GM18907 (cell line): ENCODE measurements at regions not wholly inside any gene's neighbourhood (a gene's known extent, or its start where the extent isn't known, plus 50 kb on each side); places are given as distances from the start of the nearest gene placed in this dataset.

Experiments
- ATAC-seq: cut with Tn5 transposase; IDR thresholded peaks from one replicate; pipeline ENCODE4 v1.9.1; 2021; ENCODE audit warnings: mild to moderate bottlenecking, moderate library complexity; ENCODE audit not compliant: unreplicated experiment

DNA sequence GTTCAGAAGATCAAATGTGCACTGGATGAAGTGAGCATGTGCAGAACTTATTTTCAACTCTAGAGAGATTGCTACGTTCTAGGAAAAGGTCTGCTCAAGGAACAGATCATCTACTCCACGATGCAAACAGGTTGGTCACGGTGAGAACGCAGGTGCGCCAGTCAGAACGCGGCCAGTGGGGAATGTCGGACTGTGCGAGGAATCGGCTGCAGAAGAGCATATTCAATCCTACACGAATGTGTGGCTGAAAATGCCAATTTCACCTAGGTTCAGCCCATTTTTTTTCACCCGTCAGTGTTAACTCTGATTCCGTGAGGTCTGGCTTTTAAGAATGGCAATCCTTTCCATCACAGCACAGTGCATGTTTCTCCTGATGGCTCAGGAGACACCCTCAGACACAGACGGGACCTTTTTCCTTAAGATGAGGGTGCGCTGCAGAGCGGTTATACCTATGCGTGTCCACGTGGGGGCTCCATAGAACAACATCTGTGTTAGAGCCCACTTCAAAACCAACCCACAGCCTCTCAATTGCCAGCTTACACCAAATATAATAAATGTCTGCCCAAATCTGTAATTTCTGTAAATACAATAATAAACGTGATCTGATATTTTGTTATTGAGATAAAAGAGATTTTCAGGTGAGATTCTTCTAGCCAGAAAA is 250.4 kb downstream of the FOXA2 start:
- ATAC-seq = peak; percentile 86

DNA sequence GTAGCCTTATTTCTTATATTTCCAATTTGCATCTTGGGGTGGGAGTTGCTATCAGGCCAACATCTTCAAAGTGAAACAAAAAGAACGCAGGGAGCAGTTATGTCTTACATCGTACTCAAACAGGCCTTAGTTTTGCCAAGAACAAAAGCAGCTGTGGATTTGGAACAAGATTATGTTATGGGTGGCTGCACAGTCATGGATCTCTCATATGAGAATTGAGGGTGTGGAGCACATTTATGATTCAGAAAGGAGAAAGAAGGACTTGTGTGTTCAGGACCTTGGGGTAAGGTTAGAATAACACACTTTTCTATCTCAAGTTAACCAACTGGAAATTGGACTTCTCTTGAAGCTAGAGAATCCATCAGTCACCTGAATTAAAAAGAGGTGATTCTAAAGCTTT is 259.9 kb downstream of the FOXA2 start:
- no peak for ATAC-seq

DNA sequence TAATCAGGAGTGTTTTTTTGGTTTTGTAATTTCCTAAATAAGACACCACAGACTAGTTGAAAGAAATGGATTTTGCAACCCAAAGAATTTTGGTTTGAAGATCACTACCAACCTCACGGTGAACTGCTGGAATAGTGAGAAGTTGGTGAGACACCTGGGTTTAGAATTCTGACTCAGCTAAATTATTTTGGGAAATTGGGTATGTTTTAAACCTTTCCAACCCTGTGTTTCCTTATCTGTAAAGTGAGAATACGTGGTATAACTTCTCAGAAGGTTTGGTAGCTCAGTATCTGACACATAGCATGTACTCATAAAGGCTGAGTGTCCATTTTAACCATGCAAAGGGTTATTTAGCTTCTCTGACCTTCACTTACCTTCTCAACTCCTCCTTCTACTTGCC is 261.9 kb downstream of the FOXA2 start:
- ATAC-seq = no peak

DNA sequence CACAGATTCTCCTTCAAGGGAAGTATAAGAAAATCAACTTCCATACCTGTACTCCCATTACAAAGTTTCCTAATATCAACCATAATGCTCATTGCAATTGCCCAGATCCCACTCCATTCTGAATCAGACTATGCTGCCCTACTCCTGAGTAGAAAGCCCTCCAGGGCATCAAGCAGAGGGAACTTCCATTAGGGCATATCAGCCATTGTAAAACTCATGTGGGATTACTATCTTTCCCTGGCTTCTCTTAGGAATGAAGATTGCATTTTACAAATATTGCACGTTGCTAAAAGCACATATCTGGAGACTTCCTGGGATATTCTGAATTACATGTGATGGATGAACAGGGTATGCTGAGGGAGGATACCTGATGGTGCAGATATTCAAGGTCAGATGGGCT is 263.2 kb downstream of the FOXA2 start:
- no peak for ATAC-seq

DNA sequence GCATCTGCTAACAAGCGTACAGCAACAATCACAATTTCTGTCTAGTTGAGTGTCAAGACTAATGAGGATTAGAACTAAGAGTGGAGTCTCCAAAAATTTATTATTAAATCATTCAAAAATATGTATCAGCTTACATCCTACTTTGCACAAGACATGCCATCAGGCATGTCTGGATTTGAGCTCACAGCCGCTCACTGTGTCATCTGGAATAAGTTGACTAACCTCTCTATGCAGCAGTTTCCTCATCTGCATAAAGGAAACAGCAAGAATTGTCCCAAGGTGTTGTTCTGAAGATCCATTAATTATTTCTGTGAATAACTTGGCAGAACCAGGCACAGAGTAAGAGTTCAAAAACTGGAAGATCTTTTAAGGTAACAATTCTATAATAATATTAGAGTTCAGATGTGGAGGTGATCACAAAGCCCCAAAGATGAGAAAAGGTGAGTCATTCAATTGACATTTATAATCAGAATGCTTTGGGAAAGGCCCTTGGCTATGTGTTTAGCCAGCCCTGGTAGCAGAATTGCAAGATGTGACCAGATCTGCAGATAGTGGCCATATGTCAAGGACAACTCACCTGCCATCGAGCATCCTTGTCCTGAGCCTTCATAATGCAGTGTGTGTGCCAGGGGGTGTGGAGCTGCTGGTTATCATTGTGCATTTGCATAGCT is 264.0 kb downstream of the FOXA2 start:
- ATAC-seq = no peak

DNA sequence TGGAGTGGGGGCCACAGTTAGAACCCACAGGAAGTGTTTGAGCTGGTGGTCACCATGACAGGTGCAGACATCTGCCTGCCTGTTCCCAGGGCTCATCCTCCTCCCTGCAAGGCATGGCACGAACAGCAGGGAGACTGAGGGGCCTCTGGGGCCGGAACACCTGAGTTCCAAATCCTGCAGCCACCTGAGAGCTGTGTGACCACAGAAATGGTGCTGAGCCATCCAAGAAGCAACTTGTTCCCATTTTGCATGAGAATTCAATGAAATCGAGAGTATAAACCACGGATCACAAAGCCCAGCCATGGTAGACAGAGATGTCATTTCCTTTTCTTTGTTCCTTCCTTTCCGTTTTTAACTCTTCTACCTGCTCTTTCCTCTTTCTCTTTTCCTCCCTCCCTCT is 268.6 kb downstream of the FOXA2 start:
- no peak for ATAC-seq

DNA sequence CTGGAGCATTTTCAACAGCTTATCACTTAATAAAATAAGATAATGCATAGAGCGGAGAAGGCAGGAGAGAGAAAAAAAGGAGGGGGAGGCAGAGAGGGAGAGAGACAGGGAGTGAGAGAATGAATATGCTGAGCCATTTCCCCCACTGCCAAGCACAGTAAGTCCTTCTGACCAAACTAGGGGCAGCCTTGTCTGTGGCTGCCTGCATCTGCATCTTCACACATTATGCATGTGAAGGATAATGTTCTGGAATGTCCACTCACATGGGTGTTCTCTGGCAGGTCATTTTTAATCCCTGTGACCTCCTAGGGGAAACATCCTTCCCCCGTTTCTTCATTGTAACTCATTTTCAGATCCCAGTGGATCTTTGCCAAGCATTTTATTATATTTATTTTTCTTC is 269.3 kb downstream of the FOXA2 start:
- no peak for ATAC-seq

DNA sequence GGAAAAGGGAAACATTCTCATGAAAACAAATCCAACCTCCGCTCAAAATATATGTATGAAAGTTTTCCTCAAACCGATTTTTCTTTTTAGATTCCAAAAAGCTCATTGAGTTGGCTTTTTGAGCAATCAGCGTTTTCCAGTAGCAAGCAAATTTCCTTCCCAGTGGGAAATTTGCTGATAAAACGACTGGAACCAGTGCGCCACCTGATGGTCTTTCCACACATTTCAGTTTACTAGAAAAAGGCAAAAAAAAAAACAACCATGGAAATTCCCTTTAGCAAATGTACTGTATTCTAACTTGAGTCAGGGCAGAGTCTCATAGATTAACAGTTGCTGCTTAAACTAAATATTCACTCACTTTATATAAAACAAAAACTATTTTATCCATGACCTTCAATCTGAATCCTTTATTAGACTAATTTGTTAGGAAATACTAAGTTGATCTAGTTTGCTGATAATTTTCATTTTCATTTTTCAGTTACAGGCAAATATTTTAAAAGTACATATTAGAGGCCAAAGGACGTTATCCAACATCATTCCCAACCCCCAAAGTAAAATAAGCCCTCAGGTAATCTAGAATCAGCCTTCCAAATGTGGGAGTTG is 271.5 kb downstream of the FOXA2 start:
- ATAC-seq = no peak

DNA sequence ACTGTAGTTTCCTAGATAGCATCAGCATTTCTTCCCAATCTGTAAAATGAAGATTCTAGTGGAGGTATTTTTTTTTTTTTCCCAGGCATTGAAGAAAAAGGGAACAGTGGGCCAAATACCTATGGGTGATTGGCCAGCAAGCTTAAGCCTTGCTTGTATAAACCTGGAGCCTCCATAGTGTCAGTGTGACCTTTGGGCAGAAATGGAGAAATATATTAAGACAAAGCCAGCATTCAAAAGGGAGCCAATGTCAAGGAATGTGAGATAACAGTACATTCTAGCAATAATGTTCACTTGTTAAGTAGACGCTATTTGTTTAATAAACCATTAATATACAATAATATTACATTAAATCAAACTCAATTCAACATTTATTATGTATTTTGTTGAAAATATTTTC is 275.4 kb downstream of the FOXA2 start:
- ATAC-seq = no peak

DNA sequence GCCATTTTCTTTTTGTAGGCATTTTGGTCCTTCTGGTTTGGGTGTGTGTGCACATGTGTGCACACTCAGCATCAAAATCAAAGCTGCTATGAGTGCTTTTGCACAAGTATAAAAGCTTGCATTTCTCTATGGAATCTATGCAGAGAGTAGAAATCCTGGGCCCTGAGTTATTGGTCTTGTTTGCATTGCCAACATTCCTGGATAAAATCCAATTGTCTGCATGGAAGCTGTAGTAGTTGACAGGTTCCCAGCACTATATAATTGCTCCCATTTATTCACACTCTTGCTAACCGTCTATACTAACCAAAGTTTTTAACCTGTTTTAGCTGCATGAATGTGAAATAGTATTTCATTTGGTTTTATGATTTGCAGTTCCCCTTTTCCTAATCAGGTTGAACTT is 277.0 kb downstream of the FOXA2 start:
- ATAC-seq = no peak

DNA sequence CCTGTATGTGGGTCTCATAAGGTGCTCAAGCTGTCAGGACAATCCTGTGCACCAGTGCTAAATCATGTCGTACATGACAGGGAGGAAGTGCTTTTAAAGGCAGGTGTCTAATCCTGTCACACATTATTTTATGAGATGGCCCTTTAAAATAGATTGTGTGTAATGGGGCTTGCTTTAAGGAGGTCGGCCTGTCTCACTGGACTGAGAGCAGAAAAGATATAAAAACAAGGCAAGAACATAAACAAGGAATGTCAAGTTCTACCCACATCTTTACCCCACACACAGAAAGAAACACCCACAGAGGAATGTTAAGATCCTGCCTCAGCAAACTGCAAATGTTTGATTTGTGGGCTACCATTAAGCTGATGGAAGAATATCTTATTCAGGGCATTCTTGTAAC is 279.0 kb downstream of the FOXA2 start:
- ATAC-seq = no peak

DNA sequence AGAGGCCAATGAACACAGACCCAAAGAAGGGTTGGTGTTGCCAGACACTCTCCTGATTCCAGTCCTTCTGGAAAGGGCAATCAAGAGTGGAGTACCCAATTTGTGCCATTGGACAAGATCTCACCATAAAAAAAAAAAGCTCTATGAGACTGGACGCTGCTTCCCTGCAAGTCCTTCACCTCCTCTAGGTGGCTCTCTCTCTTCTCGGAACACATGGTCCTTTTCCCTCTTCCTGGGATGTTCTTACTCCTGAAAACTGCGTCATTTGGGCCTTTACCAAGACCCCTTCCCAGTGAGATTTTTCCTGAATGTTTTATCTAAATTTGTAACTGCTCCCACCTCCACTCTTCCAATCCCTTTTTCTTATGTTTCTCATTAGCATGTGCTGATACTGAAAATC is 280.8 kb downstream of the FOXA2 start:
- ATAC-seq = no peak

DNA sequence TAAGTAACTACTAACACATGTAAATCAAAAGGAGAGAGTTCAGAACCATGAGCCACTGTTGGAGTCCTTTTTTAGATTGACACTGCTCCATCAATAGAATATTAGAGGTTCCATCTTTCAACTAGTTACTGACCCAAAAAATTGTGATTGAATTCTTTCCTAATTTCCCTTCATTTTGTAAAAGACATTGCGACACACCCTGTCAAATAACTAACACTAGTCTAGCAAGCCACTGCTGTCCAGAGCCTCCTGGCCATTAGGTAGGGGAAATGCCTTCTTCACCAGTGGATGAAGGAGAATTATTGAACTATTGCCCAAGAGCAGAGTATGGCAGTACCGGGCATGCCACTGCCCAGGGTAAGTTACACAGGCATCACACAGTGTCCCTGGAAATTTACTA is 282.3 kb downstream of the FOXA2 start:
- no peak for ATAC-seq

DNA sequence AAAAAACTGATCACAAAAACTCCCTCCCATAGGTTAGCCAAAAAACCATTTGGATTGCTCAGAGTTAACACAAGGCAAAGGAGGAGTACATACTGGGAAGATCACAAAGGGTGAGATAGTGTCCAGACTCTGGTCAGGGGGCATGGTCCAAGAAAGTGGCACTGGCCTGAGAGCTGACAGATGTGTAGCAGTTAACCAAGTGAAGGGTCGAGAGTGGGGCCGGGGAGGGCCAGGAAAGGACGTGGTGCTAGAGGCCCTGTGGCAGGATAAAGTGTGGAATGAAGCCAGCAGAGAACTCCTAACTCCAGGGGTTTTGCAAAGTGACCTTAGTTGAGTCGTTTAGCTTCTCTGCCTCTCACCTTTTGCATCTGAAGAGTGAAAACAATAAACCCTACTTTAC is 290.5 kb downstream of the FOXA2 start:
- ATAC-seq = no peak

DNA sequence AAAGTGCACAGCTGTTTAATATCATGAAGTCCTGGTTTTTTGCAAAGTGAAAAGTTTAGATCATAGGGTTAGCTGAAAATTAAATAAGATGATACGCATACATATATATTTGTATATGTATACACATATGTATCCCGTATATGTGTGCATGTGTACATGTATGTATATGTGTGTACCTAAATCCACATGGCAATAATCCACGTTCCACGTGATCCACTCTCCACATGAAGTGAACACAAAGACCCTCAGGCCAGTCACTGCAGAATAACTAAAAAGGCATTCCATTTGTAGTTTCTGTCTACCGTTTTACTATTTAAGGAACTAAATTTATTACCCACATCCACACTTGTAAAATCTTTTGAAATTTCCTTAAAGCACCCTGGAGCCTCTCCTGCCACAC is 294.9 kb downstream of the FOXA2 start:
- ATAC-seq = no peak

DNA sequence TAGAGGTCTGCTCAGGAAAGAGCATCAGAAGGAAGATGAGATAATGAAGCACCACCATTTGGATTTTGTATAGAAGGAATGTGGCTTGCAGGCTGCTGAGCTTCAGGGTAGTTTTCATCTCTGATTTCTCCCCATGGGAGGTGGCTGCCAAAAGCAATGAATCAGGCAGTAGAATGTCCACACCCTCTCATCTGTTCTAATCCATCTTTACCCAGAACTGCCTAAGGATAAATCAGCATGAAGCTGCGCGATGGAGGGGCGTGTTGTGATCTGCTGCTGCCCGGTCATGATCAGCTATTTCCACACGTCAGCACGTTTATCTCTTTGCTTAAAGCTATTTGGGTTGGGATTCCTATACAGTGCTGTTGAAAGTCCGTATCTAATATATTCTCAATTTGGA is 295.4 kb downstream of the FOXA2 start:
- no peak for ATAC-seq

DNA sequence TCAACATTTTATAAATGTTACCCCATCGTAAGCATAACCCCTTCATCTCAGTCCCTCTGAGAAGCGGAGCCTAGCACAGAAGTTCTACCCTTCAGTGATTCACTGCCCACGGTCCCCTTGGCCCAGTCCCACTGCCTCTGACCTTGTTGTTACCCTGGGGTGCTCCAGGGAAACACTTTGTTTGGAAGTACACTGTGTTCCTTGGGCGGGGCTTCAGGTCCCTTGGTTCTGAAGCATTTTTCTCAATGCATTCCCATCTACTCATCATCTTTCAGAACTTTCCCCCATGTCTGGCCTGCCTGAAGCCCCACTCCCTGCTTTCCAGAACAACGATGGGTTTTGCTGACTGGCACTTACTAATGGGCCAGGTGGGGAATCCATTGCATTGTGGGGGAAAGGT is 296.2 kb downstream of the FOXA2 start:
- ATAC-seq = no peak

DNA sequence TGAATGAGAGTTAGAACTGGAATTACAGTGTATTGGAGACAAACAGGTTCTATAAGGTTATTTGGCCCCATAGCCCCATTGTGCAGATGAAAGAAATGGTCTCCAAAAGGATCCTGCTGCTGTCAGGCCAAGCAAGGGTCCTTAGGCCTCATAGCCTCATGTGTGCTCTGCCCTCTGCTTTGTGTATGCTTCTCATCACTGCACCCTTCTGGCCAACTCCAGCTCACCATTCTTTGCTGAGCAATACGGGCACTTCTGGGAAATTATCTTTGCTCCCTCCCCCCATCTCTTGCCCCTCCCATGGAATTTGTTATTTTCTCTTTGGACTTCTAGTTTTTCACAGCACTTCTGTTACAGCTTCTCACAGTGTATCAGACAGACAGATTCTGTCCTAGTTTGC is 298.8 kb downstream of the FOXA2 start:
- no peak for ATAC-seq

DNA sequence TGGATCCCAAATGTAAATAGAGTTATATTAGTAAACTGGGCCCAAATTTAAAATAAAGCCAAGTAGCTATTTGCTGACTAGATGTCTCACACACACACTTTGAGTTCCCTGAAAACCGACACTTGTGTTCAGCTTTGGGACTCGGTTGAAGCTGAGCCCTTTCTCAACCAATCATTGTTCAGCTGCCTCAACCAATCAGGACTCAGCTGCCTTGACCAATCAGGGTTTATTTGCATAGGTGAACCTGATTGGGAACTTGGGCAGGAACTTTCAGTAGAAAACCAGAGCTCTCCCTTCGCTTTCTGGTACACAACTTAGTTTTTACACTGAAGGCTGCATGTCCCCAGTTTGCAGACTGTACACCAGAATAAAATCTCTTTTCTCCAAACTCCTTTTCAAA is 301.7 kb downstream of the FOXA2 start:
- no peak for ATAC-seq

DNA sequence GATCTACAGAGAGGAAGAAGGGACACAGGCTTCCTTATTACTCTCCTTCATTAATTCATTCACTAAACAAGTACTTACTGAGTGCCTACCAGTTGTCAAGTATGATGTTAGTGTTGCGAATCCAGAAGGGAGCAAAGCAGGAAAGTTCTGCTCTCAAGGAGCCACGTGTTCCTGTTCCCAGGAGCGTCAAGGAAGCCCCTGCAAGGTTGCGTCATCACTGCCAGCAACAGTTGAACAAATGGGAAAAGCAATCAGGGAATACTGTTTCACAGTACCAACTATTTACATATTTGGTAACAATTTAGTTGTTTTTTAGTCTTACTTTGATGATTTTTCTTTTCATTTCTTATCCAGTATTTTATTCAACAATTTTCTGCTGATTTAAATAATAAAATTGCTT is 310.0 kb downstream of the FOXA2 start:
- ATAC-seq = no peak

DNA sequence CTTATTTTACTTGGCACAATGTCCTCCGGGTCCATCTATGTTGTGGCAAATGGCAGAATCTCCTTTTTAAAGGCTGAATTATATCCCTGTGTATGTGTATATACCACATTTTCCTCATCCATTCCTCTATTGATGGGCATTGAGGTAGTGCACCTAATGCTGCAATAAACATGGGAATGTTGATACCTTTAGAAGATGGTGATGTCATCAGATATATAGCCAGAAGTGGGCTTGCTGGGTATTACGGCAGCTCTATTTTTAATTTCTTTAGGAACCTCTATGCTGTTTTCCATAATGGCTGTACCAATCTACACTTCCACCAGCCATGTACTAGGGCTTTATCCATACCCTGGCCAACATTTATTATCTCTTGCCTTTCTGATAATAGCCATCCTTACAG is 315.7 kb downstream of the FOXA2 start:
- ATAC-seq = no peak

DNA sequence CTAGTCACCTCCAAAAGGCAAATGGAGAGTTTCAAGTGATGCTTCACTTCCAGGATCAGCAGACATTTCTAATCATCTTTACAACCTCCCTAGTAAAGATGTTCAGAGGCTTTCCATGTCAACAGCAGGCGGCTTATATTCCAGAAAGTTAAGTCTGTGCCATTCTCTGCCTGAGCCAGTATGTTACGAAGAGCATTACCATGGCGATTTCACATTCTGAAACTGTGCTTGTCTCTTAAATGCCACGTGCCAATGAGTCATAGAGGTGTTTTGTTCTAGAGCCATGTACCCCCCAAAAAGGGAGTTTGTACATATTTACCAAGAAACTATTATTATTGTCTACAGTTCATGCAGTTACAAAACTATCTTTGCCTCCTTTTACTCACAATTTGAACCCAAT is 319.5 kb downstream of the FOXA2 start:
- no peak for ATAC-seq

DNA sequence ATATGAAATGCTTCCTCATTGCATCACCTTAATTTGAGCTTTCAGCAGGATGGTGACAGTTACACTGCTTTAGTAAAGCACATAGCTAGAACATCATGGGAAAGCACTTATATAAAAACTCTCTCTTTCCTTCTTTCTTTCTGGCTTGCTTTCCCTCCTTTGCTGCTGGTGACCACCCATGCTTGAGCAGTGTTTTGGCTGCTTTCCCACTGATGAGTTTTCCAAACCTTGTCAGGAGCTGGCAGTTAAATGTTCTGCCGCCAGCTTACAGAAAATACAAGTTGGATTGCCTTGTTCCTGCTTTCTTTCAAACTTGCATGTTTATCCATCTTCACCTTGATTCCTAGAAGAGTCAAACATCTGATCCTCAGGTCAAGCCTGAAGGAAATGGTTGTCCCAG is 323.9 kb downstream of the FOXA2 start:
- ATAC-seq = no peak
